ENCODE measurements at regions not wholly inside any gene's neighbourhood (a gene's known extent, or its start where the extent isn't known, plus 50 kb on each side); places are given as distances from the start of the nearest gene placed in this dataset.

DNA sequence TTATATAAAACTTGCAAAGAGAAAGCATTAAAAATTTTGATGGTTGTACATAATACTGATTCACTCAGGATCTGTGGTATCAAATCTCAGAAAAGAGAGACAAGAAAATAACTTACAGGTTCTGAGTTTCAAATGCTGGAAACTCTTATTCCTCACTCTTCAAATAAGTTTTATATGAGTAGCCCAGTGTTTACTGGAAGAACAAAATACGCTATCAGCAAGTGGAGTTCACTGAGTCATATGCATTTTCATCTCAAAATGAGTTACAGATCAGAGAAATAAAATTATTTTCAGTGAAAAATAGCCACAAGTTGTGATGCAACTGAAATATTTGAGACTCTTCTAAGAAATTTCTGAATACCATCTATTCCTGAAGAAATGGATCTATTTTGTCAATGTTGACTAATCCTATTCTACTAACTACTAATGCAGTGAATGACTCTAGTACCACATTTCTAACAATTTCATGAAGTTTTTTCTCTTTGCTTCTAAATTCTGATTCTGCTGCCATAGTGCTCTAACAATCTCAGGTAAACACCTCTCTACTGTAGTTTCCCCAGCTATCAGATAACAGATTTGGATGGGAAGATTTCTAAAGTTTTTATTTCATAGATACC lies 391.7 kb downstream of the ZEB2 start:
- TF ChIP-seq ATF3 (IDR thresholded peaks at IDR 0.05) (no peak), GABPA (IDR thresholded peaks at IDR 0.05 in 1 of 2, conservative IDR thresholded peaks at IDR 0.05 in 1 of 2) (no peak), YY1 (IDR thresholded peaks at IDR 0.05) (no peak), CTCF (IDR thresholded peaks at IDR 0.05; ENCODE audit: low read depth, low read length, missing input control) (no peak), RAD21 (IDR thresholded peaks at IDR 0.05) (no peak), MAX (IDR thresholded peaks at IDR 0.05) (no peak), ZBTB33 (IDR thresholded peaks at IDR 0.05) (no peak), NR2F2 (IDR thresholded peaks at IDR 0.05) (no peak), SP1 (IDR thresholded peaks at IDR 0.05) (no peak), FOXA1 (IDR thresholded peaks at IDR 0.05) (no peak), TAF1 (conservative IDR thresholded peaks at IDR 0.05) (no peak), JUND (IDR thresholded peaks at IDR 0.05) (no peak), REST (IDR thresholded peaks at IDR 0.05) (no peak)
